Prostate gland (tissue), 2 donors: ENCODE measurements at regions not wholly inside any gene's neighbourhood (a gene's known extent, or its start where the extent isn't known, plus 50 kb on each side); places are given as distances from the start of the nearest gene placed in this dataset.

Source experiments
- POLR2A ChIP-seq: fragments of 450-650 bp; IDR thresholded peaks from one replicate; pipeline ENCODE4 v1.6.1; 2016; ENCODE audit warnings: antibody characterized with exemption, mild to moderate bottlenecking
- POLR2AphosphoS5 ChIP-seq: sonication (generic); formaldehyde crosslinking; IDR thresholded peaks from one replicate; pipeline ENCODE4 v1.6.1; 2017; ENCODE audit warnings: antibody characterized with exemption
- TF ChIP-seq, protein P1 (sequence below), 4 experiments: fragments of 200-600 bp in 2 of 4; fragments of 450-650 bp in 2 of 4; sonication (generic) in 2 of 4; IDR thresholded peaks; 1 replicate in 3 of 4; 2 replicates in 1 of 4; pipeline ENCODE4 v1.5.1; 2016 to 2019; ENCODE audit warnings: antibody characterized with exemption in 4 of 4, mild to moderate bottlenecking in 2 of 4, moderate library complexity in 2 of 4

DNA sequence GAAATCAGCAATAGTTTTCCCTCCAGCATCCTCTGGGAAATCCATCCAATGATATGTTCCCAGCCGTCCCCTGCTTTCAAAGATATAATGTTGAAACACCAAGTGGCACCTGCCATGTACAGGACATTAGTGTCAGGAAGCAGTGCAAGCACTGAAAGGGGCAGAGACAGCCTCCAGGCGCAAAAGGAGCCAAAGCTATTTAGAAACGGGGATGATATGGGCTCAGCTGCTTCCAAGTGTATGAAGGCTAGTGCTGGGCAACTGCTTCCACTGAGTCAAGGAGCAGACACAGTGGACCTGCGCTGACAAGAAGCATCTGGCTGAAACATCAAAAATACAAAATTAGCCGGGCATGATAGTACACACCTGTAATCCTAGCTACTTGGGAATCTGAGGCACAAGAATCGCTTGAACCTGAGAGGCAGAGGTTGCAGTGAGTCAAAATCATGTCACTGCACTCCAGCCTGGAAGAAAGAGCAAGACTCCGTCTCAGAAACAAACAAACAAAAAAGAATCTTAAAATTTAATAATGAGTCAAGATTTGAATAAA, 119.7 kb downstream of the AQP9 start:
- no peak for TF ChIP-seq POLR2A
- TF ChIP-seq POLR2AphosphoS5 = no peak
- TF ChIP-seq, protein P1, sequence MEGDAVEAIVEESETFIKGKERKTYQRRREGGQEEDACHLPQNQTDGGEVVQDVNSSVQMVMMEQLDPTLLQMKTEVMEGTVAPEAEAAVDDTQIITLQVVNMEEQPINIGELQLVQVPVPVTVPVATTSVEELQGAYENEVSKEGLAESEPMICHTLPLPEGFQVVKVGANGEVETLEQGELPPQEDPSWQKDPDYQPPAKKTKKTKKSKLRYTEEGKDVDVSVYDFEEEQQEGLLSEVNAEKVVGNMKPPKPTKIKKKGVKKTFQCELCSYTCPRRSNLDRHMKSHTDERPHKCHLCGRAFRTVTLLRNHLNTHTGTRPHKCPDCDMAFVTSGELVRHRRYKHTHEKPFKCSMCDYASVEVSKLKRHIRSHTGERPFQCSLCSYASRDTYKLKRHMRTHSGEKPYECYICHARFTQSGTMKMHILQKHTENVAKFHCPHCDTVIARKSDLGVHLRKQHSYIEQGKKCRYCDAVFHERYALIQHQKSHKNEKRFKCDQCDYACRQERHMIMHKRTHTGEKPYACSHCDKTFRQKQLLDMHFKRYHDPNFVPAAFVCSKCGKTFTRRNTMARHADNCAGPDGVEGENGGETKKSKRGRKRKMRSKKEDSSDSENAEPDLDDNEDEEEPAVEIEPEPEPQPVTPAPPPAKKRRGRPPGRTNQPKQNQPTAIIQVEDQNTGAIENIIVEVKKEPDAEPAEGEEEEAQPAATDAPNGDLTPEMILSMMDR (IDR thresholded peaks at IDR 0.05) = no peak
